GM12874 (cell line): ENCODE measurements at regions not wholly inside any gene's neighbourhood (a gene's known extent, or its start where the extent isn't known, plus 50 kb on each side); places are given as distances from the start of the nearest gene placed in this dataset.

Experiments used
- CTCF ChIP-seq: IDR thresholded peaks from 2 replicates; pipeline ENCODE4 v1.5.1; 2011; ENCODE audit warnings: low read depth, mild to moderate bottlenecking, control low read depth, low read length, moderate library complexity; ENCODE audit not compliant: insufficient read depth

GRCh38 chr16:79959226-79959625 lies 358.7 kb upstream of the MAF start:
- TF ChIP-seq CTCF: no peak

GRCh38 chr16:79954921-79955705 lies 354.6 kb upstream of the MAF start:
- no peak for TF ChIP-seq CTCF

GRCh38 chr16:79950932-79951719 lies 350.6 kb upstream of the MAF start:
- TF ChIP-seq CTCF: no peak

- no peak for TF ChIP-seq CTCF
Observed at GRCh38 chr16:79949417-79949816, 348.9 kb upstream of the MAF start.

GRCh38 chr16:79947771-79948170 lies 347.2 kb upstream of the MAF start:
- no peak for TF ChIP-seq CTCF

- TF ChIP-seq CTCF: no peak
Observed at GRCh38 chr16:79946252-79946651, 345.7 kb upstream of the MAF start.

GRCh38 chr16:79943736-79944135 lies 343.2 kb upstream of the MAF start:
- no peak for TF ChIP-seq CTCF
